ENCODE measurements at regions not wholly inside any gene's neighbourhood (a gene's known extent, or its start where the extent isn't known, plus 50 kb on each side); places are given as distances from the start of the nearest gene placed in this dataset.
A peak's percentile ranks its signal among the peaks of the same experiment; 100 is the strongest.

DNA sequence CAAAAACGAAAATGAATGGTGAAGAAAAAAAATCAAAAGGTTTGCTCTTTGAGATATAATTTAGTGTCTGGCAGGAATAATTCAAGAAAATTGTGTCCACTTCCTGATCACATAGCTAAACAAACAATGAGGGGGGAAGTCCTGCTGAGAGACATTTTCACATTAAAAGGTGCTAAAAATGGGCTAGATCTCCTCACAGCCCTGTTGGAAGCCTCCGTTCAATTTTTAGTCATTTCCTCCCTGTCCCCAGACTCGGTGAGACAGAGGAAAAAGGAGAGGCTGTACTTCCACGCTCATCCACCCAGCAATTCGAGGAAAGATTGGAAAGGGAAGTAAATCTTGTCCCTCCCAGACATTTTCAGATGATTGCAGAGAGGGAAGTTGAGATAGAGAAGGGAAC is 103.7 kb downstream of the BARHL2 start:
- Histone ChIP-seq H3K18ac (ENCODE audit: insufficient read length, low read depth, low read length) (no peak overlapping the region), H2BK20ac (ENCODE audit: low read depth, low read length, poor library complexity, severe bottlenecking) (no peak overlapping the region), H2BK15ac (ENCODE audit: low read depth, low read length) (no peak overlapping the region), H3K79me1 (ENCODE audit: insufficient read depth, low read depth, low read length, poor library complexity, severe bottlenecking) (no peaks in the 10 kb centered on the region), H4K20me1 (ENCODE audit: control insufficient read depth, insufficient read depth, insufficient read length) (no peaks in the 10 kb centered on the region), H3K4ac (ENCODE audit: low read depth, low read length) (no peak overlapping the region), H3K56ac (ENCODE audit: insufficient read length, low read depth, low read length) (no peak overlapping the region), H2BK12ac (ENCODE audit: insufficient read length, low read depth, low read length) (no peak overlapping the region), H3K9ac (ENCODE audit: extremely low read depth, insufficient read length, low read length) (no peak overlapping the region), H2BK120ac (ENCODE audit: low read depth, low read length, poor library complexity, severe bottlenecking) (no peak overlapping the region), H3K27ac (ENCODE audit: insufficient read length, low read depth, low read length) (no peak overlapping the region), H4K5ac (ENCODE audit: insufficient read length, low read depth, low read length) (no peak overlapping the region), H3K23ac (ENCODE audit: insufficient read length, low read depth, low read length) (no peak overlapping the region), H2AFZ (ENCODE audit: low read length) (no peak overlapping the region), H2AK5ac (ENCODE audit: insufficient read length, low read length) (no peak overlapping the region), H3K9me3 (ENCODE audit: control insufficient read depth, low read depth, low read length) (no peaks in the 10 kb centered on the region), H3K23me2 (ENCODE audit: insufficient read length, low read depth, low read length, poor library complexity, severe bottlenecking) (no peaks in the 10 kb centered on the region), H3K27me3 (ENCODE audit: insufficient read depth, low read length) (no peaks in the 10 kb centered on the region), H3T11ph (ENCODE audit: low read length) (no peak overlapping the region), H4K91ac (ENCODE audit: insufficient read length, low read depth, low read length) (no peak overlapping the region), H3K4me1 (ENCODE audit: insufficient read depth, low read length) (no peaks in the 10 kb centered on the region), H2BK5ac (ENCODE audit: insufficient read length, low read length) (no peak overlapping the region), H3K79me2 (ENCODE audit: insufficient read depth, low read length) (no peaks in the 10 kb centered on the region), H3K4me2 (ENCODE audit: insufficient read depth, insufficient read length, low read length) (no peak overlapping the region), H3K14ac (ENCODE audit: insufficient read depth, low read length) (no peak overlapping the region), H4K8ac (replicated peaks; ENCODE audit: insufficient read length, low read depth, low read length) (no peak overlapping the region)
- Mint-ChIP-seq H3K27me3 (ENCODE audit: low read depth) (0 out of 2 replicates have a peak, but pooled peaks cover 2% of the 10 kb centered on the region), H3K4me1 (peaks cover 8% of the 10 kb centered on the region in 2 experiments), H3K9me3 (no peaks in the 10 kb centered on the region; a peak in 1 of 5 replicates), H3K36me3 (ENCODE audit: insufficient read depth in 1 of 3, low read depth in 3 of 3) (no peaks in the 10 kb centered on the region), H3K4me3 (no peak overlapping the region), H3K27ac (peak overlapping the region in 1 of 3 experiments; percentile 19; a peak in 1 of 7 replicates)
- no peak for DNase-seq
- TF ChIP-seq, protein P1, sequence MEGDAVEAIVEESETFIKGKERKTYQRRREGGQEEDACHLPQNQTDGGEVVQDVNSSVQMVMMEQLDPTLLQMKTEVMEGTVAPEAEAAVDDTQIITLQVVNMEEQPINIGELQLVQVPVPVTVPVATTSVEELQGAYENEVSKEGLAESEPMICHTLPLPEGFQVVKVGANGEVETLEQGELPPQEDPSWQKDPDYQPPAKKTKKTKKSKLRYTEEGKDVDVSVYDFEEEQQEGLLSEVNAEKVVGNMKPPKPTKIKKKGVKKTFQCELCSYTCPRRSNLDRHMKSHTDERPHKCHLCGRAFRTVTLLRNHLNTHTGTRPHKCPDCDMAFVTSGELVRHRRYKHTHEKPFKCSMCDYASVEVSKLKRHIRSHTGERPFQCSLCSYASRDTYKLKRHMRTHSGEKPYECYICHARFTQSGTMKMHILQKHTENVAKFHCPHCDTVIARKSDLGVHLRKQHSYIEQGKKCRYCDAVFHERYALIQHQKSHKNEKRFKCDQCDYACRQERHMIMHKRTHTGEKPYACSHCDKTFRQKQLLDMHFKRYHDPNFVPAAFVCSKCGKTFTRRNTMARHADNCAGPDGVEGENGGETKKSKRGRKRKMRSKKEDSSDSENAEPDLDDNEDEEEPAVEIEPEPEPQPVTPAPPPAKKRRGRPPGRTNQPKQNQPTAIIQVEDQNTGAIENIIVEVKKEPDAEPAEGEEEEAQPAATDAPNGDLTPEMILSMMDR (conservative IDR thresholded peaks at IDR 0.05): no peak
- WGBS (ENCODE audit: extremely low coverage, insufficient read length, low lambda C conversion rate): no CpG with 5 or more reads among the region's 5 CpGs
